Left colon (tissue), 2 donors: ENCODE measurements at regions not wholly inside any gene's neighbourhood (a gene's known extent, or its start where the extent isn't known, plus 50 kb on each side); places are given as distances from the start of the nearest gene placed in this dataset.
A peak's percentile ranks its signal among the peaks of the same experiment; 100 is the strongest.

Experiments
- ATAC-seq: fragments of 200-7000 bp; cut with Tn5 transposase; one replicate; pipeline ENCODE4 v1.9.1; 2020; ENCODE audit warnings: mild to moderate bottlenecking, moderate library complexity
- DNase-seq, 2 donors: peaks; one replicate each; pipeline ENCODE4 v3.0.0-alpha.2; 2020
- intact Hi-C, 2 donors: fragments of 100-400 bp; cut with DNase I in 1 of 2; cut with micrococcal nuclease in 1 of 2; formaldehyde crosslinking; loops; one replicate each; pipeline versions ENCODE4 v1.11.2 to v1.14.0; 2022; cut with DNase I, micrococcal nuclease
- donor health status: DM: no; HTN: no; CAD: no.
- donor health status: DM: yes; HTN: yes; CAD: no.

DNA sequence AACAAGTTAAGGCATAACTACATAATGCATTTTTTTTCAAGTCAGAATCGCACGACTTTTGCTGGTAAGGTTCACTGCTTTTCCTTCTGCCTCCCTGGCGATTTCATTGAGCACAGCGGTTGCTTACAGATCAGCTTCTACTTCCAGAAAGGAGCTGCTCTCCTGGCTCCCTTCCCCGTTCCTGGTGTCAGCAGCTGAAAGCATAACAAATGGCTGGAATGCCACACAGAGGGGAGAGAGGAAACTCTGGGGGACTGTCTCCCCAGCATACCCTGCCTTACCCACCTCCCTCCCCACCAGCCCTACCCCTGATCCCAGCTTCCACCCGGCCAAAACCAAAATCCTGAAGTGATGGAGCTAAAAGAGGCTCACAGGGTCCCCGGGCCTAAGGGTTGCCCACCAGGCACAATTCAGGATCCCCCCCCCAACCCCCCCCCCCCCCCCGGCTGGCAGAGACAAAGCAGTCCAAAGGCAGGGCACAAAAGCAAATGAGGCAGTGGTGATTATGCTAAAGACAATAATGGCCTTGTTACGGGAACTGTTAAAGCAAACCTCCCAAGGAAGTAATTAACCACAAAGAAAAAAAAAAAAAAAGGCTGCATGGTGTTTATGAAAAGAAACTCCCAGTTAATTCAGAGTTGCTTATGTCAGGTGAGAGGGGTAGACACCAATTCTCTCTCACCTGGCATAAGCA is 126.1 kb upstream of the WWC1 start:
- ATAC-seq = peak; percentile 80
- peak in 1 of 2 donors; percentile 14 for DNase-seq
- intact Hi-C loops = no loop called here

DNA sequence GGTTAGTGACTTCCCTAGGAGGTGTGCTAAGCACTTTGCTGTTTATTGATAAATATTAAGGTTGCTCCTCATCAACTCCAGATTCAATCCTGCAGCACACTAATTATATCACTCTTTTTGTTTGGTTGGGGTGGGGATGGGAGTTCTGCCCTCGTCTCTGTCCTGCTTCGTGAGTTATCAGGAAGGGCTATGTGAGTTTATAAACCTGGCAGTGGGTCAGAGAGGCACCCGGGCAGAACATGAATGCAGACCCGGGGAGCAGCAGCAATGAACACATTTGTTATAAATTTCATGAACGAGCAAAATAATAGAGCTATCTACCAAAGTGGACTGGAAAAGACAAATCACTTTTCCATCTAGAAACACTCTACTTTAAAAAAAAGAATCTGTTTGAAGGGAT is 125.5 kb upstream of the WWC1 start:
- DNase-seq (no peak), ATAC-seq (peak; percentile 28)
- intact Hi-C loops = no loop called here

DNA sequence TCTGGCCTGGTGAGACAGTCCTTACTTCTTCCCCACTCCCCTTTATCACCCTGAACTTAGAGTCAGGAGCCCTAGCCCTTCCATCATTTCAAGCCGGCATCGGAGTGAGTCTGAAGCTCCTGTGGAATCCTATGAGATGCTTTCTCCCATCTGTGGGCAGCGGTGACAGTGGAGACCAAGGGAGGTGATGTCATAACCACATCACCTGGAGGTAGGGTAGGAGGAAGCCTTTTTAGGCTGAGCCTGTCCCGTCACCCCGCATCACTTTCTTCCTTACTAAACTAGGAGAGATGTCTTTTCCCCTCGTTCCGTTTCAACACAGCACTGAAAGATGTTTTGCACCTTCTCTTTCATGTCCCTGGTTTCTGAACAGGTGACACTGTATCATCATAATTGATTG is 124.1 kb upstream of the WWC1 start:
- DNase-seq = no peak
- no peak for ATAC-seq
- intact Hi-C loops = no loop called here

DNA sequence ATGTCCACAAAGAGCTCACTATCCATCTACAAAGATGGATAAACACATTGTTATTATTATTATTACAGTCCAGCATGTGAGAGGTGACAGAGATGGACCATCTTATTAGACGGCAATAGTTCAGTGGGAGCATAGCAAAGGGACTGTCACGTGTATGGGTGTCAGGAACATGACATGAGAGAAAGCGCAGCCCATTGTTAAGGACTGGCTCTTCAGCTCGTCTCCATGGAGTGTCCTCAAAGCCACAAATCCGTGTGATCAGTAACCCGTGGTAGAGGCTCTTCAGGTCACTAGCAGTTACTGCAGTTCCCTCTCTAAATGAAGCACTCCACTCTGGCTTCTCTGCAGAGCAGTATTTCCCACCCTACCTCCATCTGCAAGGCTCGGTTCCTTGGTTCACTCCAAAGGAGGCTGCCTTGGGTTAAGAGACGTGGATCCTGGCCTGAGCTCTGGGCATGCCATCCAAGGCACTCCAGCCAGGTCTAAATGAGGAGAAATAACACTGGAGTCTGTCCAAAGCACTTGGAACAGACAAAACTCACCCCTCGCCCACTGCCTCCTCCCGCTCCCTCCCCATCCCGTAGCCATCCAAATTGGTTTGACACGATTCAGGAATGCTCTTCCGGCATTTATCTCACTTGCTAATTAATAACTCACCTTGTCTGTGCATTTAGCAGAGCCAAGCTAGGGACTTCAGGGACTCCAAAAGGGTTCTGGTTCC is 122.3 kb upstream of the WWC1 start:
- intact Hi-C loops = no loop called here
- ATAC-seq = no peak

DNA sequence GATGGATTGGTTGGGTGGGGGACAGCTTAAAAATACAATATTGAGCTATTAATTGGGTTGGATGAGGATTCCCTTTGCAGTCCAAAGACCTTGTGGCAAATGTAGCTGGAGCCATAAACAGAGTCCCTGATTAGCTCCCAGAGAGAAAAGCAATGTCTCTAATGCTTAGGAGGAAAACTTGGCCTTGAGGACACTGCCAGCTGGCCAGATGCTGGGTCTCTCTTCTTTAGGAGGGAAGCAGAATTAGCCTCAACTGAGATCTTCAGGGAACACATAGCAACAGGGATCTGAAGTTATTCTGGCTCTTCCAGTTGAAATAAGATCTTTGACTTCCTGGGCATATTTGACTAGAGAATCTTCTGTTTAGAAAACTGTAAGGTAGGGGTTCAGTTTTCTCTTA is 121.7 kb upstream of the WWC1 start:
- no peak for DNase-seq
- no peak for ATAC-seq
- intact Hi-C loops = no loop called here

More for the DNA sequence above, 122.3 kb upstream of the WWC1 start:
- no peak for DNase-seq

DNA sequence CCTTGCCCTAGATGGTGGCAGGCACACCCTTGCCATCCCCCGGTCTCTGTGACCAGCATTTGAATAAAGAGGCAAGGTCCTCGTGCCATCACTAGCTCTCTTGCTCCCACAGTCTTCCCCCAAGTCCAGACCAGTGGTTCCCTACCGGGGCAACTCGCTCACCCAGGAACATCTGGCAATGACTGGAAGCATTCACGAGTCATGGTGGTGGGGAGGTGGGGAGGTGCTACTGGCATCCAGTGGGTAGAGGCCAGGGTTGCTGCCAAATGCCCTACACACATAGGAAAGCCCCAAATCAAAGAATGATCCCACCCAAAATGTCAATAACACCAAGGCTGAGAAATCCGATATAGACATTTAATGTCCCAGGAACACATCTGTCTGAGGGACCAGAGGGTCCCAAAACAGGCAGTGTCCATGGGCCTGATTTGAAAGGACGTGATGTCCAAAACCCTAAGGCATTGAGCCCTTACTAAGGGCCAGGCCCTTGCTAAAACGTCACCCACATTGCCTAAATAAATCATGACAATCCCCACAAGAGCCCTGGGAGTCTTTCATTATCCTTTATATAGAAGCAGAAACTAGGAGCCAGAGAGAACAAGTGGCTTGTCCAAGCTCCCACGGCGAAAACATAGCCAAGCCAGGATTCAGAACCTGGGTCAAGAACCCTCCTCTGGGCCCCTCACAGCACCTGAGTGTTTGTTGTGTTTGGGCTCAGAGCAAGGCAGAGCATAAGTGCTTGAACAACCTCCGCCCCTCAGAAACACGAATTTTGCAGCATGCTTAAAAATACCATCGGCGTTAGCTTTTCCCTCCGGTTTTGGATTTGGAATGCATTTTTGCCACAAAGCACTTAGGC is 119.3 kb upstream of the WWC1 start:
- DNase-seq = no peak
- no peak for ATAC-seq
- intact Hi-C loops = no loop called here

DNA sequence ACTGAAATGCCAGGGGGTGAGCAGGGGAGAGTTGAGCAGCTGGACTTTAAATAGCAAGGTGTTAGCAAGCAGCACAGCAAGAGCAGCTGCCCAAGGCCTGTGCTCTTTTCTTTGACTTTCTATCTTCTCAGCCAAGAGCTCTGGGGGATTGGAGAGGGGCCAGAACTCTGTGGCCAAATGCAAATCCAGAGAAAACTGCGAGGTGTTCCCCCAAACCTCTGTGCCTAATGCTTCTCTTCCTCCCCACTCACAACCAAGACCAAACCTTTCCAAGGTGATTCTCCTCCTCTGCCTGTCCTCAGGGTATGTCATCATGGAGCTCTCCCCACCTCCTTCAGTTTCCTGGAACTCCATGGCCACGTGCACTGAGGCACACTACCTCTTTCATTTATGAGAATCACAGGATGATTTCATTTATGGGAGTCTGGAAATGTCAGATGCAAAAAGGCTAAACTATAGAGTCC is 118.7 kb upstream of the WWC1 start:
- ATAC-seq = no peak
- intact Hi-C loops = no loop called here

DNA sequence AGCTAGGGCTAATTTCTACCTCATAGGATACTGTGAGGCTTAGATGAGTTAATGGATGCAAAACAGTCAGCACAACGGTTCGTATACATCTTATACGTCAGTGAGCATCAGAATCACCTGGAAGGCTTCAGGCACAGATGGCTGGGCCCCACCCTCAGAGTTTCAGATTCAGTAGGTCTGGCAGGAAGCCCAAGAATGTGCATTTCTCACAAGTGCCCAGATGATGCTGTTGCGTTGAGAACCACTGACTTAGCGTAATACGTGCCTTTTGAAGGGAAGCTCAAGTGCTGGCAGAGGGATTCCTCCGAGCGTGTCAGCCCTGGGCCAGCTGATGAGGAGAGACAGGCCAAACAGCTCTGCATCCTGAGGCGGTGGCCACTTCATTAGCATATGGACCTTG is 117.1 kb upstream of the WWC1 start:
- ATAC-seq (no peak), DNase-seq (no peak)
- intact Hi-C loops = no loop called here

More for the DNA sequence above, 118.7 kb upstream of the WWC1 start:
- DNase-seq = no peak

DNA sequence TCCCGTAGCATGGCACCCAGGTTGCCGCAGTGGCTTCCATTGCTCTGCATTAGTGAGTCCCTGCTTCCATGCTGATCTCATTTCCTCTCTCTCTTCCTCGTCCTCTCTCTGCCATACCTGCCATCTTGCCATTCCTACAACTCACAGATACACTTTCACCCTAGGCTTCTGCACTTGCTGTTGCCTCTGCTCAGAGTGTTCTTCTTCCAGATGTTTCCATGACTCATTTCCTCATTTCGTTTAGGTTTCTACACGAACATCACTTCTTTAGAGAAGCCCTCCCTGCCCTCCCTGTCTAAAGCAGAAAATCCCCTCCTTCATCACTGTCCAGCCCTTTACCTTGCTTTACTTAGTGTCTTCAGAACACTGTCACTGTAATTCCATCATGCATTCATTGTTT is 115.2 kb upstream of the WWC1 start:
- intact Hi-C loops = no loop called here
- DNase-seq (no peak), ATAC-seq (no peak)

DNA sequence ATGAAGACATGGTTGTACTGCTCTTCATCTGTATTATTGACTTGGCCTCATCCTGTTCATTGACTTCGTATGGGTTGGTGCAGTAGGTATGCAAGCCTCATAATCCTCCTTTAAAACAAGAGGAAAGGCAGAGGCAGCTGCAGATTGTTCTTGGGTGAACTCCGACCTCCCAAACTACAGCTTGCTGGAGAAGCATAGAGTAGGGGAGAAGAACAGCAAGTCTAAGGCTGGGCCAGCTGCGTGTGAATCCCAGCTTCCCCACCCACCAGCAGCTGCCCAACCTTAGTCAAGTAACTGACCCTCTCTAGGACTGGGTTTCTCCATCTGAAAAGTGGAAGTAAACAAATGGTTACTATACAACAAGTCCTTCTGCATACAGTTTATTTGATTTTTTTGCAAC is 114.5 kb upstream of the WWC1 start:
- DNase-seq (no peak), ATAC-seq (no peak)
- intact Hi-C loops = no loop called here

DNA sequence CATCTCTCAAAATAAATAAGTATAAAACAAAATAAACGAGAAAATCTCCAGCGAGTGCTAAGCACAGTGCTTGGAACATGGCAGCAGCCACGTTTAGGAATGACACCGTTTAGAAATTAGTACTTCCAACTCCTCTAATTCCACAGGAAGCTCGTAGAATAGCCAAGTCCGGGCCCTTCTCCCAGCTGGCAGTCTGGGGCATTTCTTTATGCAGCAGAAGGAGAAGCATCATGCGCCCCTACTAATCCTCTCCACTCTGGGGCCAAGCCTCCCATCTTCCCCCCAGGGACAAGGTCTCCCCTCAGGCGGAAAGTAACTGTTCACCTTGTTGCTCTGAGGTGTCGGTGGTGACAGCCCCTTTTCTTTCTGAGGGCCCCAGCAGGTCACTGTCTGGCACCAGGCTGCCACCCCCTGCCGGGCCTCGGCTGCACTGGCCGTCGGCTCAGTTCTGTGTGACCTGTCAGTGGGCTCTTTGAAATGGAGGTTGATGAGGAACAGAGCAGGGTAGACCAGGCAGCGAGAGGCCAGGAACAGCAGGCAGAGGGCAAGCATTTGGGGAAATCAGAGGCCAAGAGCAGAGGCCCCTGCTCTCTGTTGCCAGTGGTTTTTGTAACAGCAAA is 113.5 kb upstream of the WWC1 start:
- ATAC-seq = no peak
- no peak for DNase-seq
- intact Hi-C loops = no loop called here

DNA sequence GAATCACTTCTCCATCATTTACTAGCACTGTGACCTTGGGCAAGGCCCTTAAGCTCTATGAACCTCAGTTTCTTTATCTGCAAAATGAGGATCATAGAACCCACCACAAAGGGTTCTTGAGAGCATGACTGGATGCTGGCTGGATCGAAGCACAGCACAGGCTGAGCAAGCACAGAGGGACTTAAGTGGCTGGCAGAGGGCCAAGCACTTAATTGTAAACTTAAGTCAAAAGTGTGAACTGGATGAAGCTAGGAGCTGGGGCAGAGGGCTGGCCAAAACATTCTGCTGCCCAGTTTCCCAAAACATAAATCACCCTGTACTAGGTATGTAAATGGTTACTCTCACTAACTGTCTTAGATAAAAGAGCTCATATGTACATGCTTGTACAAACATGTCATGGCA is 112.3 kb upstream of the WWC1 start:
- intact Hi-C loops = no loop called here
- ATAC-seq (no peak), DNase-seq (no peak)

DNA sequence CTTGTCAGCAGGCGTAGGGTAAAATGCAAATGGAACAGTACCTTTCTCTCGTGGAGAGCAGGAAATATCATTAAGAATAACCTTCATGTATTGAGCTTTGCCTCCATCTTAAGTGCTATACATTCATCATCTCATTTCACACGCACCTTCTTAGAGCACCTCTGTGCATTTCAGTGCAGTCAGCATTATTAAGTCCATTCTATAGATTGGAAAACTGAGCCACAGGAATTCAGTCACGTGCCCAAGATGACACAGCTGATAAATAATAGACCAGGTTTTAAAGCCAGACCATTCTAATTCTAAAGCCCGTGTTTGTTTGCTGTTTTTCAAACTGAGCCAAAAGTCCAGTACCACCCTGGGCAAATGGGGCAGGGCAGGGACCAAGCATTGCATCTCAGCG is 109.2 kb upstream of the WWC1 start:
- DNase-seq (no peak), ATAC-seq (no peak)
- intact Hi-C loops = no loop called here

DNA sequence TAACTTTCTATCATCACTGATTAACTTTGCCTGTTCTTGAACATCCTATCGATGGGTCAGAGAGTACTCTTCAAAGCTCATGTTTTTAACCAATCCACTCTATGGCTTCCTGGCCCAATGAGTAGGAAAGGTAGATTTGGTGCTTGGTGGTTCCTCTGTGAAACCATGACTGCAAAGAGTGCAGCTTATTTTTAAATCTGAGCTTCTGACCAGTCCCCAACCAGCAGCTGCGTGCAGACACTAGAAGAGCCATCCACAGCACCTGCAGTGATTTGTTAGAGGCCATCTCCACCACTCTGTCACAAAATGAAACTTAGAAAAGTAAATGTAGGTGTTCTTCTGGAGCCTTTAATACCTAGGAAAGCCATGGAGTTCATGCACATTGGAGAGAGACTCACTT is 107.3 kb upstream of the WWC1 start:
- intact Hi-C loops = no loop called here
- ATAC-seq (no peak), DNase-seq (no peak)

DNA sequence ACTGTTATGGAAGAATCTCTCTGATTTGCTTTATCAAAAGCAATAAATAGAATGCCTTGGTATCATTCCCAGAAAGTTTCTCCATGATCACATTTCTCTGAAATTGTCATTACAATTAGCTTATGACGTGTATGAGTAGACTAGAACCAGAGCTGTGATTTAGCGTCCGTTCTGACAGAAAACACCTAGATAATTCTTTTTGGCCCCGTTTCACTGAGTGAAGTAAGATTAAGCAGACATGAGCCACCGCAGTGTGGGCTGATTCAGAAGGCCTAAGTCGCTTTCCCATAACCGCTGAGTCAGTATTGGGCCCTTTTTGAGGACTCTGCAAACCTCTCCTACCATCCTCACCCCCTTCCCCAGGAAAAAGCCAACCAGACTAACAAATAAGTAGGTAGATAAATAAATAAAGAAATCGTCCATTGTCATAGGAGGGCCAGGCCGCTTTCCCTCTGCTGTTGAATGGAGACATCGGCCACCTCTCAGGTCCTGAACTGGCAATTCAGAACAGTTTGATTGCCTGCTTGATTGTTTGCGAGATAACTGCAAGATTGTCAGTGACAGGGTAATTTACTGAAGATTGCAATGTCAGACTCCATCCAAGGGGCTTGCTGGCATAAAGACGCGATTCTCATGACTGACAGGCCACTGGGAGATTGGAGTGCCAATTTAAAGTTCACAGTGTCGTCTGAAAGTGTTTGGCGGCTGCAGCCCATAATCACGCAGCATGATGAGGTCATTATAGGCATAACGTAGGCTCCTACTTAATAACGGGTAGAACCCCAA is 105.0 kb upstream of the WWC1 start:
- intact Hi-C loops = no loop called here
- ATAC-seq = no peak
- DNase-seq = no peak

DNA sequence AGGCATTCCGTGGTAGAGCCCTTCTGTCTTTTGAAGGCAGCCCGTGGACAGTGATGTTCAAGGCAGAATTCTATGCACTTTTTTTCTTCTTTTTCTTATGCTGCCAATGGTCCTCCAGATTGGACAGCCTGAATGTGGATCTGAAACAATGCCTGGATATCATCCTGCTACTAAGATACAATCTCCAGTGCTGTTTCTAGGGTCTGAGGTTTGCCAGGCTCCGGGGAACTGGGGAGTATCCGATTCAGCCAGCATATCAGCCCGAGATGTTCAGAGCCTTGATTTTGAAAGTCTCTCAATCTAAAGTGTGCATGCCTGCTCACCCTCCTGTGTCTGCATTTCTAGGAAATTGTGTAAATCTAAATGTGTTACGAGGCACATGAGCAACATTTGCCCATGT is 103.8 kb upstream of the WWC1 start:
- intact Hi-C loops = no loop called here
- ATAC-seq (no peak), DNase-seq (no peak)

DNA sequence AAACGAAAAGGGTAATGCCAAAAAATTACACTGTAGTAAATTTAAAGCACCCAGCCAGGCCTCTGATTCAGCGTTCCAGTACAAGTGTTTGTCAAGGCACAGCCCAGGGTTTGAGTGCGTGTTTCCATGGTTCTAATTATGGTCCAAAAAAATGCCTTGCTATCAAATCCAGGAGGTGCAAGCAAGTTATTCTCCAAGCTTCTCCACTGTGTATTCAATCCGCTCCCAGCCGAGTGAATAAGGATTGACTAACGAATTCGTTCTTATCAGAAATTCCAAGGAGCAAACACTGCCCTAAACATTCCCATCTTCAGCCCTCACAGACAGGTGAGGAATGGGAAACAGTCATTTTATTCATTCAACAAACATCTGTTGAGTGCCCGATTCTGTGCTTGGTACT is 103.3 kb upstream of the WWC1 start:
- intact Hi-C loops = no loop called here
- DNase-seq (no peak), ATAC-seq (no peak)

DNA sequence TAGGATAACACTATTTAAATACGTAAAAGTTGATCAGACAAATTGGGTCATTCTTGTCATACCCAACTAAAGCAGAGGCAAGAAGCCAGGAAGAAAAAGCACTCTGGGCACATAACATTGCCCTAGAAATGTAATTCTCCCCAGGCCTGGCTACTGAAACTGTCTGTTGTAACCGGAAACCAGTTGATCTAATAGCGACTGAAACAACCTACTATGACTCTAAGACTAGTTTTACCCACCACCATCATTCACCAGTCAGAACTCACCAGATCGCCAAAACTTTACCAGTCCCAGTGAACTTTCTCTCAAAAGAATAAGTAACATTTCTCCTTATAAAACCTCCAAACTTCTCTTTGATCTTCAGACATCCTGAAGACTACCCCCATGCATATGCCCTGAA is 99.3 kb upstream of the WWC1 start:
- no peak for DNase-seq
- no peak for ATAC-seq
- intact Hi-C loops = no loop called here
